ENCODE measurements at regions not wholly inside any gene's neighbourhood (a gene's known extent, or its start where the extent isn't known, plus 50 kb on each side); places are given as distances from the start of the nearest gene placed in this dataset.

GRCh38 chr5:136521696-136522095 is 156.4 kb upstream of the TRPC7 start:
- TF ChIP-seq CTCF (IDR thresholded peaks at IDR 0.05) = no peak
- TF ChIP-seq POLR2AphosphoS5 (IDR thresholded peaks at IDR 0.05) = no peak
- TF ChIP-seq POLR2A (IDR thresholded peaks at IDR 0.05) = no peak

Measured in prostate gland (tissue), 2 donors.